ENCODE measurements at regions not wholly inside any gene's neighbourhood (a gene's known extent, or its start where the extent isn't known, plus 50 kb on each side); places are given as distances from the start of the nearest gene placed in this dataset.

GRCh38 chr21:15365751-15366392, 301.1 kb upstream of the NRIP1 start (continued):
- TF ChIP-seq CSRNP3 (CRISPR knock-in tag; IDR thresholded peaks at IDR 0.05) (no peak), ZFP30 (CRISPR knock-in tag; IDR thresholded peaks at IDR 0.05) (no peak), CSDC2 (CRISPR knock-in tag; IDR thresholded peaks at IDR 0.05) (no peak), POU6F1 (CRISPR knock-in tag; IDR thresholded peaks at IDR 0.05; ENCODE audit: borderline replicate concordance, low read depth) (no peak), SNAI2 (CRISPR knock-in tag; IDR thresholded peaks at IDR 0.05) (no peak)

GRCh38 chr21:15366555-15366954, 301.8 kb upstream of the NRIP1 start:
- ATAC-seq: no peak
- TF ChIP-seq ARNTL (CRISPR knock-in tag; IDR thresholded peaks at IDR 0.05; ENCODE audit: borderline replicate concordance, low read depth) (no peak), TOX (CRISPR knock-in tag; IDR thresholded peaks at IDR 0.05; ENCODE audit: borderline replicate concordance) (no peak), ISL1 (CRISPR knock-in tag; IDR thresholded peaks at IDR 0.05) (no peak), POU6F1 (CRISPR knock-in tag; IDR thresholded peaks at IDR 0.05; ENCODE audit: borderline replicate concordance, low read depth) (no peak), TSHZ2 (CRISPR knock-in tag; IDR thresholded peaks at IDR 0.05) (no peak), ZC3H10 (CRISPR knock-in tag; IDR thresholded peaks at IDR 0.05) (no peak), ZNF70 (CRISPR knock-in tag; IDR thresholded peaks at IDR 0.05) (no peak), TCF4 (CRISPR knock-in tag; IDR thresholded peaks at IDR 0.05; ENCODE audit: borderline replicate concordance) (no peak), BACH2 (CRISPR knock-in tag; IDR thresholded peaks at IDR 0.05; ENCODE audit: borderline replicate concordance) (no peak), CREB5 (CRISPR knock-in tag; IDR thresholded peaks at IDR 0.05; ENCODE audit: low read depth) (no peak), CSRNP3 (CRISPR knock-in tag; IDR thresholded peaks at IDR 0.05) (no peak), ESRRG (CRISPR knock-in tag; IDR thresholded peaks at IDR 0.05) (no peak), RARB (CRISPR knock-in tag; IDR thresholded peaks at IDR 0.05) (no peak), CSDC2 (CRISPR knock-in tag; IDR thresholded peaks at IDR 0.05) (no peak), OSR1 (CRISPR knock-in tag; IDR thresholded peaks at IDR 0.05) (no peak), ZNF8 (CRISPR knock-in tag; IDR thresholded peaks at IDR 0.05) (no peak), SNAI2 (CRISPR knock-in tag; IDR thresholded peaks at IDR 0.05) (no peak), ZFP3 (CRISPR knock-in tag; IDR thresholded peaks at IDR 0.05) (no peak)

Data from SK-N-SH treated with all-trans-retinoic acid at 6 μM for 48 hours (cell line).